Thyroid gland (tissue), 4 donors: ENCODE measurements at regions not wholly inside any gene's neighbourhood (a gene's known extent, or its start where the extent isn't known, plus 50 kb on each side); places are given as distances from the start of the nearest gene placed in this dataset.

ENCODE experiments used
- DNase-seq, 2 donors: peaks; one replicate each; pipeline ENCODE4 v3.0.0-alpha.2; 2019
- H3K27ac ChIP-seq, 3 donors: fragments of 200-600 bp; sonication (generic); 1 replicate in 2 of 3; 2 replicates in 1 of 3; pipeline ENCODE4 v1.5.1; 2016 to 2019; ENCODE audit warnings: mild to moderate bottlenecking in 1 of 3, moderate library complexity in 1 of 3
- H3K27me3 ChIP-seq: fragments of 200-600 bp; sonication (generic); one replicate; pipeline ENCODE4 v1.5.1; 2019
- H3K36me3 ChIP-seq, 2 donors: fragments of 200-600 bp; sonication (generic); one replicate each; pipeline ENCODE4 v1.5.1; 2016 to 2019
- H3K4me1 ChIP-seq, 2 donors: fragments of 200-600 bp; sonication (generic); one replicate each; pipeline ENCODE4 v1.5.1; 2017 to 2019
- H3K4me3 ChIP-seq, 3 donors: fragments of 200-600 bp; sonication (generic); replicated peaks in 1 of 3; 1 replicate in 2 of 3; 2 replicates in 1 of 3; pipeline ENCODE4 v1.5.1; 2016; ENCODE audit warnings: mild to moderate bottlenecking in 1 of 3
- H3K9me3 ChIP-seq: fragments of 200-600 bp; sonication (generic); one replicate; pipeline ENCODE4 v1.5.1; 2017
- CTCF ChIP-seq, 6 experiments: fragments of 200-600 bp in 3 of 6; fragments of 450-650 bp in 3 of 6; sonication (generic) in 3 of 6; IDR thresholded peaks; one replicate each; pipeline ENCODE4 v1.5.1; 2016 to 2019; ENCODE audit warnings: antibody characterized with exemption in 6 of 6, mild to moderate bottlenecking in 2 of 6, inconsistent platforms in 1 of 6, moderate library complexity in 1 of 6
- POLR2A ChIP-seq, 2 donors: fragments of 450-650 bp; IDR thresholded peaks; one replicate each; pipeline ENCODE4 v1.6.1; 2017; ENCODE audit warnings: antibody characterized with exemption in 2 of 2, mild to moderate bottlenecking in 2 of 2, moderate library complexity in 1 of 2
- WGBS, 2 donors: methylation state at CpG; one replicate each; pipeline ENCODE4 v1.1.5; 2017; 5-methylcytosine and 5-hydroxymethylcytosine counted together
- intact Hi-C: fragments of 100-400 bp; cut with DNase I; formaldehyde crosslinking; loops from one replicate; pipeline ENCODE4 v1.15.1; 2023

DNA sequence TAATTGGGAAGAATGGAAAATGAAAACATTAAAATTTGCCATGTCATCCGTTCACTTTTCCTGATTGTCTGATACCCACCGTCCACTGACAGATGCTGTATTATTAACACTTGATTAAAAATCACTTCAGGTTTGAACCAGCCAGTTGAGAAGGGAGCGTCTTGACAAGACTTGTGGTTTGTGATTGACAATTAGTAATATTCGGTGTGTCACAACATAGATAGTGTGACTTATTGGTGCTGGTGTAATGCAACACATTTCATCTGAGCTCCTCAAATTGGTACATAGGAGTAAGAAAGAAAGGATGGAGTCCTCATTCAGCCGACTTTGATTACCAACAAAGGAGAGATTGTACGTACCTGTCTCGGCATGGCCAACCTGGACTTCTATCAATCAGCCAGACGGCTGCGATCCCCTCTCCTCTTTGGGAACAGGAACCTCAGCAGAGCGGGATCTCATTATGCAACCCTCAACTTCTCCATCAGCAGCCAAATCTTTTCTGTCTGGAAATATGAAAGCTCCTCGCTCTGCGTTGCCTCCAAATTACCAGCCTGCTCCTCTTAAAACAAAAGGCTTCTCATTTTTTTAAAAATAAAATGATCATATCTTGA lies 211.7 kb upstream of the MVB12B start:
- no peak for TF ChIP-seq POLR2A (IDR thresholded peaks at IDR 0.05)
- no peak for TF ChIP-seq CTCF (IDR thresholded peaks at IDR 0.05)
- H3K9me3 ChIP-seq = no peaks in the 10 kb centered on the region
- DNase-seq = no peak
- WGBS, 2 donors = 86 to 88% methylated on average over 12 of the region's 12 CpGs
- no peaks in the 10 kb centered on the region for H3K36me3 ChIP-seq
- no peaks in the 10 kb centered on the region for H3K4me1 ChIP-seq
- no peaks in the 10 kb centered on the region for H3K27me3 ChIP-seq
- no peak overlapping the region for H3K27ac ChIP-seq
- intact Hi-C loops = no loop called here
- H3K4me3 ChIP-seq = no peak overlapping the region

DNA sequence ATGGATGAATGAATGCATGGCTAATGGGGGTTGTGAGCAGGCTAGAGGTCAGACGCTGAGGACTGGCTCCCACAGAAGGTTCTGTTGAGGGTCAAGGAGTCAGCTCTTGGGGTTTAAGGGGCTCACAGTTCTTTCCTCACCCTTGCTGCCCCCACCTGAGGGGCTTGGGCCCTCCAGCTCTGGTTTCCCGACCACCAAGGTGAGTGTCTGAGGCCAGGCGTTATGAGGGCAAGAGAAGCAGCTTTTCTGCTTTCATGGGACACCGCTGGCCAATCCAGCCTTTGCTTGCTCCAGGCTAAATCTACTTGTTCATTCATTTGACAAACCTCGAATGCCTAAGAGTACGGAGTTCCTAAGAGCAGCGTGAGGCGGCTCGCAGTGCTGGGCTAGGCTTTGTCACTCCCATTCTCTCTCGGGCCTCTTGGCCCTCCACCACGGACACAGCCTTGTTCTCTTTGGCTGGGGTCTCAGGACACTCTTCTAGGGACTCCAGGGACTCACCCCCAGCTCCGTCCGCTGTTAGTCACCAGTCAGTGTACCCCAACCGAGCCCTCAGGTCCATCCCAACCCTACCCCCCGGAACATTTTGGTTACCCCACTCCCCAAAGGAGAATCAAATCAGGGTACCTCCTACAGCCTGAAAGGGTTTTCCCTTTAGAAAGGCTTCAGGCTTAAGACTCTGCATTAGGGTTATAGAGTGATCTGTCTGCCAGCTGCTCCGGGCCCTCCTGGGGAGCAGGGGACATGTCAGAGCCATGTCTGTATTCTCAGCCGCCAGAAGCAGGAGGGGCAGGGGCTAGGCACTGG lies 210.1 kb upstream of the MVB12B start:
- no peaks in the 10 kb centered on the region for H3K36me3 ChIP-seq
- TF ChIP-seq CTCF (IDR thresholded peaks at IDR 0.05) (no peak), POLR2A (IDR thresholded peaks at IDR 0.05) (no peak)
- no peaks in the 10 kb centered on the region for H3K9me3 ChIP-seq
- no peak overlapping the region for H3K27ac ChIP-seq
- no peaks in the 10 kb centered on the region for H3K27me3 ChIP-seq
- intact Hi-C loops = no loop called here
- no peak for DNase-seq
- H3K4me1 ChIP-seq = no peaks in the 10 kb centered on the region
- 72 to 79% methylated on average over 15 to 17 of the region's 17 CpGs for WGBS, 2 donors
- no peak overlapping the region for H3K4me3 ChIP-seq

DNA sequence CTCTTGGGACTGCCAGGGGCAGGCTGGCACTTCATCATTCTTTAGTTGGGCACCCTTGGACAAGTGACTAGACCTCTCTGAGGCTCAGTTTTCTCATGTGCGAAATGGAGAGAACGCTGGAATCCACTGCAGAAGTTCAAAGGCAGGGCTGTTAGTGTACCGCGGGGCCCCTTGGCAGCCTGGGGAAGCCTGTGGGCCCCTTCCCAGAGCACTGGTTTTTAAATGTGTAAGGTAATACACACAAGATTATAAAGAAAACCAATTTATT lies 209.5 kb upstream of the MVB12B start:
- no peak for DNase-seq
- 91% methylated on average over 4 of the region's 4 CpGs for WGBS, 2 donors
- Histone ChIP-seq H3K4me3 (no peak overlapping the region), H3K36me3 (no peaks in the 10 kb centered on the region), H3K9me3 (no peaks in the 10 kb centered on the region), H3K27ac (no peak overlapping the region), H3K27me3 (no peaks in the 10 kb centered on the region), H3K4me1 (no peaks in the 10 kb centered on the region)
- intact Hi-C loops = no loop called here
- TF ChIP-seq POLR2A (IDR thresholded peaks at IDR 0.05) (no peak), CTCF (IDR thresholded peaks at IDR 0.05) (no peak)

DNA sequence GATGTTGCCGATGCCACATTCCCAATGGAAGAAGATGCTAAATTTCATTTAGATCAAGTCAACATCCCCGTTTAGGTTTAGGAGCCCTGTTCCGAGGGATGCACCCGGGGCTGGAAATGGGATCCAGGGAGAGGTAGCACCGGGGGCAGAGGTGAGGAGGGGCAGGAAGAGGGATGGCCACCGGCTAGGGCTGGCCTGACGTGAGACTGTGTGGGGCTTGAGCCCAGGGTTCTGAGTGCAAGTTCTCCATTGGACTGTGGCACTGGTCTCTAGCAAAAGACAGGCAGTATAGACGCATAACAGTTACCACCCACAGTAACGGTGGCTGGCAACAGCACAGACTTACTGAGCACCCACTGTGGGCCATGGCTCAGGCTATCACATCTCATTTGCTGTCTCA lies 209.0 kb upstream of the MVB12B start:
- no peak for DNase-seq
- intact Hi-C loops = no loop called here
- Histone ChIP-seq H3K36me3 (no peaks in the 10 kb centered on the region), H3K27me3 (no peaks in the 10 kb centered on the region), H3K9me3 (no peaks in the 10 kb centered on the region), H3K27ac (no peak overlapping the region), H3K4me3 (no peak overlapping the region), H3K4me1 (no peaks in the 10 kb centered on the region)
- TF ChIP-seq POLR2A (IDR thresholded peaks at IDR 0.05) (no peak), CTCF (IDR thresholded peaks at IDR 0.05) (no peak)
- 87% methylated on average over 9 of the region's 9 CpGs for WGBS, 2 donors

- DNase-seq = no peak
- 74 to 87% methylated on average over 6 of the region's 6 CpGs for WGBS, 2 donors
- Histone ChIP-seq H3K4me3 (no peak overlapping the region), H3K36me3 (no peaks in the 10 kb centered on the region), H3K9me3 (no peaks in the 10 kb centered on the region), H3K27me3 (no peaks in the 10 kb centered on the region), H3K27ac (no peak overlapping the region), H3K4me1 (no peaks in the 10 kb centered on the region)
- no peak for TF ChIP-seq CTCF (IDR thresholded peaks at IDR 0.05)
- TF ChIP-seq POLR2A (IDR thresholded peaks at IDR 0.05) = no peak
- intact Hi-C loops = no loop called here
Measured at GRCh38 chr9:126119731-126120130, 206.9 kb upstream of the MVB12B start.
